Testis (tissue), 2 donors: ENCODE measurements at regions not wholly inside any gene's neighbourhood (a gene's known extent, or its start where the extent isn't known, plus 50 kb on each side); places are given as distances from the start of the nearest gene placed in this dataset.

ENCODE experiments used
- CTCF ChIP-seq, 3 experiments: fragments of 450-650 bp in 2 of 3; fragments of 200-600 bp in 1 of 3; sonication (generic) in 1 of 3; IDR thresholded peaks; one replicate each; pipeline ENCODE4 v1.5.1; 2016 to 2019; ENCODE audit warnings: antibody characterized with exemption in 3 of 3, mild to moderate bottlenecking in 2 of 3, moderate library complexity in 1 of 3
- POLR2A ChIP-seq: fragments of 450-650 bp; IDR thresholded peaks from one replicate; pipeline ENCODE4 v1.6.1; 2017; ENCODE audit warnings: antibody characterized with exemption, mild to moderate bottlenecking, moderate library complexity

GRCh38 chr1:29800120-29800519, 563.8 kb downstream of the PTPRU start:
- TF ChIP-seq CTCF (IDR thresholded peaks at IDR 0.05), result no peak
- no peak for TF ChIP-seq POLR2A
